ENCODE measurements at regions not wholly inside any gene's neighbourhood (a gene's known extent, or its start where the extent isn't known, plus 50 kb on each side); places are given as distances from the start of the nearest gene placed in this dataset.

GRCh38 chr18:49701190-49701589, 112.1 kb downstream of the ACAA2 start:
- no peak overlapping the region for H3K4ac ChIP-seq (ENCODE audit: low read depth, low read length)
- H3K27ac ChIP-seq (ENCODE audit: insufficient read length, low read depth, low read length): no peak overlapping the region
- H3K27ac Mint-ChIP-seq: no peak overlapping the region
- no peak overlapping the region for H3K56ac ChIP-seq (ENCODE audit: insufficient read length, low read depth, low read length)
- no peak overlapping the region for H3K4me2 ChIP-seq (ENCODE audit: insufficient read depth, insufficient read length, low read length)
- H3K9me3 Mint-ChIP-seq: no peaks in the 10 kb centered on the region
- no peak overlapping the region for H2BK120ac ChIP-seq (ENCODE audit: low read depth, low read length, poor library complexity, severe bottlenecking)
- no peaks in the 10 kb centered on the region for H3K79me2 ChIP-seq (ENCODE audit: insufficient read depth, low read length)
- peaks cover 32% of the 10 kb centered on the region in 2 experiments for H3K4me1 Mint-ChIP-seq
- no peak overlapping the region for H2AFZ ChIP-seq (ENCODE audit: low read length)
- H3K27me3 Mint-ChIP-seq (ENCODE audit: low read depth): peaks cover 4% of the 10 kb centered on the region; the same call in 1 of the 2 replicates
- no peak overlapping the region for H3K9ac ChIP-seq (ENCODE audit: extremely low read depth, insufficient read length, low read length)
- DNase-seq: no peak
- no peak overlapping the region for H4K8ac ChIP-seq (replicated peaks; ENCODE audit: insufficient read length, low read depth, low read length)
- H4K91ac ChIP-seq (ENCODE audit: insufficient read length, low read depth, low read length): no peak overlapping the region
- H2BK15ac ChIP-seq (ENCODE audit: low read depth, low read length): no peak overlapping the region
- no CpG with 5 or more reads among the region's 5 CpGs for WGBS (ENCODE audit: extremely low coverage, insufficient read length, low lambda C conversion rate)
- H3K36me3 Mint-ChIP-seq (ENCODE audit: insufficient read depth in 1 of 3, low read depth in 3 of 3): no peaks in the 10 kb centered on the region
- no peak overlapping the region for H3K18ac ChIP-seq (ENCODE audit: insufficient read length, low read depth, low read length)
- H4K5ac ChIP-seq (ENCODE audit: insufficient read length, low read depth, low read length): no peak overlapping the region
- H4K20me1 ChIP-seq (ENCODE audit: control insufficient read depth, insufficient read depth, insufficient read length): no peaks in the 10 kb centered on the region
- no peaks in the 10 kb centered on the region for H3K27me3 ChIP-seq (ENCODE audit: insufficient read depth, low read length)
- 0 out of 2 replicates have a peak, but pooled peaks cover 2% of the 10 kb centered on the region for H3K4me1 ChIP-seq (ENCODE audit: insufficient read depth, low read length)
- no peaks in the 10 kb centered on the region for H3K23me2 ChIP-seq (ENCODE audit: insufficient read length, low read depth, low read length, poor library complexity, severe bottlenecking)
- H2BK12ac ChIP-seq (ENCODE audit: insufficient read length, low read depth, low read length): no peak overlapping the region
- no peak for TF ChIP-seq CTCF (conservative IDR thresholded peaks at IDR 0.05)
- no peaks in the 10 kb centered on the region for H3K79me1 ChIP-seq (ENCODE audit: insufficient read depth, low read depth, low read length, poor library complexity, severe bottlenecking)
- no peak overlapping the region for H3K4me3 Mint-ChIP-seq
- H3K14ac ChIP-seq (ENCODE audit: insufficient read depth, low read length): no peak overlapping the region
- no peak overlapping the region for H2AK5ac ChIP-seq (ENCODE audit: insufficient read length, low read length)
- H3T11ph ChIP-seq (ENCODE audit: low read length): no peak overlapping the region
- no peak overlapping the region for H2BK5ac ChIP-seq (ENCODE audit: insufficient read length, low read length)
- H3K9me3 ChIP-seq (ENCODE audit: control insufficient read depth, low read depth, low read length): no peaks in the 10 kb centered on the region
- no peak overlapping the region for H3K23ac ChIP-seq (ENCODE audit: insufficient read length, low read depth, low read length)
- no peak overlapping the region for H2BK20ac ChIP-seq (ENCODE audit: low read depth, low read length, poor library complexity, severe bottlenecking)
